HepG2 (cell line): ENCODE measurements at regions not wholly inside any gene's neighbourhood (a gene's known extent, or its start where the extent isn't known, plus 50 kb on each side); places are given as distances from the start of the nearest gene placed in this dataset.

Experiments
- ATAC-seq: fragments of 200-7000 bp; cut with Tn5 transposase; 3 replicates; pipeline ENCODE4 v1.9.1; 2020; ENCODE audit warnings: mild to moderate bottlenecking, moderate library complexity
- BruUV-seq: library from RNA; stranded (reverse); fragments of 400-500 nt; replicated peaks from 2 replicates; lab custom pipeline; 2021; lab: Mats Ljungman, UMichigan
- CTCF ChIA-PET: fragments of 300-600 bp; formaldehyde crosslinking; extraction: SDS; loops from one replicate; lab custom pipeline; 2021; ENCODE audit warnings: low total read pairs, inconsistent platforms, low intra/inter-chr PET ratio; lab: Yijun Ruan, JAX
- POLR2A ChIA-PET: fragments of 350-600 bp; sonication (Branson Sonifier 250); formaldehyde crosslinking; loops from one replicate; lab custom pipeline; 2020; ENCODE audit warnings: antibody characterized with exemption, inconsistent platforms; lab: Yijun Ruan, JAX
- DNase-seq: peaks from one replicate; pipeline ENCODE4 v3.0.0-alpha.2; 2015; ENCODE audit warnings: low spot score
- FAIRE-seq: peaks from 3 replicates; lab custom pipeline; 2011; peaks lifted over from hg19 to GRCh38; lab: Jason Lieb, UNC
- H2AFZ ChIP-seq: one replicate; pipeline ENCODE4 v1.6.1; 2011; ENCODE audit warnings: low read length, inconsistent platforms
- H3K27ac ChIP-seq: fragments of 300-600 bp; 3 replicates; pipeline ENCODE4 v1.8.0; 2011; ENCODE audit warnings: mixed run types, mild to moderate bottlenecking, mixed read lengths, low read length, inconsistent platforms; ENCODE audit not compliant: insufficient read depth; ENCODE audit errors: extremely low read length
- H3K27me3 ChIP-seq, 2 experiments: fragments of 200-600 bp in 1 of 2; 2 replicates in 1 of 2; 3 replicates in 1 of 2; pipeline versions ENCODE4 v1.6.0 to v1.8.0; 2011; ENCODE audit warnings: low read length in 2 of 2, mild to moderate bottlenecking in 2 of 2, moderate library complexity in 2 of 2, inconsistent platforms in 1 of 2; ENCODE audit not compliant: insufficient read depth in 2 of 2, control insufficient read depth in 1 of 2
- H3K36me3 ChIP-seq, 2 experiments: fragments of 200-600 bp in 1 of 2; replicated peaks in 1 of 2; 2 replicates in 1 of 2; 3 replicates in 1 of 2; pipeline versions ENCODE4 v1.5.1 to v1.8.0; 2011; ENCODE audit warnings: low read length in 2 of 2, inconsistent platforms in 1 of 2; ENCODE audit not compliant: insufficient read depth in 2 of 2, control insufficient read depth in 1 of 2
- H3K4me1 ChIP-seq: 2 replicates; pipeline ENCODE4 v1.5.1; 2012; ENCODE audit warnings: low read length, inconsistent platforms; ENCODE audit not compliant: insufficient read depth
- H3K4me2 ChIP-seq: 2 replicates; pipeline ENCODE4 v1.6.0; 2011; ENCODE audit warnings: low read depth, low read length, inconsistent platforms
- H3K4me3 ChIP-seq, 3 experiments: fragments of 200-600 bp in 1 of 3; sonication (generic), shearing (Covaris generic) in 1 of 3; replicated peaks in 1 of 3; 2 replicates each; pipeline ENCODE4 v1.5.1; 2011 to 2016; ENCODE audit warnings: low read length in 3 of 3, inconsistent platforms in 2 of 3, low read depth in 2 of 3, mild to moderate bottlenecking in 2 of 3, control low read depth in 1 of 3, mixed read lengths in 1 of 3; ENCODE audit not compliant: insufficient read depth in 1 of 3
- H3K79me2 ChIP-seq: one replicate; pipeline ENCODE4 v1.6.1; 2011; ENCODE audit warnings: low read length, inconsistent platforms; ENCODE audit not compliant: insufficient read depth
- H3K9ac ChIP-seq: 2 replicates; pipeline ENCODE4 v1.6.0; 2011; ENCODE audit warnings: mild to moderate bottlenecking, low read depth, low read length, inconsistent platforms; ENCODE audit not compliant: insufficient read depth
- H3K9me3 ChIP-seq: 2 replicates; pipeline ENCODE4 v1.5.1; 2012; ENCODE audit warnings: mild to moderate bottlenecking, low read length
- H4K20me1 ChIP-seq: 2 replicates; pipeline ENCODE4 v1.6.0; 2011; ENCODE audit warnings: inconsistent platforms, mild to moderate bottlenecking, low read length, moderate library complexity; ENCODE audit not compliant: insufficient read depth
- CEBPB ChIP-seq: IDR thresholded peaks from 2 replicates; pipeline ENCODE4 v1.6.1; 2011; ENCODE audit warnings: low read depth, low read length, improper control_type of control experiment, borderline replicate concordance
- KDM5A ChIP-seq: fragments of 200-600 bp; sonication (generic); IDR thresholded peaks from 2 replicates; pipeline ENCODE4 v1.7.0; 2018; ENCODE audit warnings: antibody characterized with exemption, mild to moderate bottlenecking, low read length, borderline replicate concordance
- SETDB1 ChIP-seq: sonication (generic); formaldehyde crosslinking; IDR thresholded peaks from 2 replicates; pipeline ENCODE4 v1.5.1; 2020; ENCODE audit warnings: missing genetic modification reagents, mild to moderate bottlenecking, borderline replicate concordance
- ZFP90 ChIP-seq: sonication (generic); formaldehyde crosslinking; IDR thresholded peaks from 2 replicates; pipeline ENCODE4 v1.8.0; 2022; ENCODE audit warnings: missing genetic modification reagents, mild to moderate bottlenecking, inconsistent platforms, borderline replicate concordance
- ZSCAN31 ChIP-seq: sonication (generic); formaldehyde crosslinking; IDR thresholded peaks from 2 replicates; pipeline ENCODE4 v1.5.0; 2020; ENCODE audit warnings: low read depth, mild to moderate bottlenecking, missing genetic modification reagents
- WGBS: methylation state at CpG from one replicate; pipeline ENCODE4 v1.1.6; 2017; ENCODE audit warnings: low lambda C conversion rate; 5-methylcytosine and 5-hydroxymethylcytosine counted together
- in situ Hi-C: cut with HindIII; loops from 2 replicates; pipeline ENCODE4 v1.10.0; 2017; ENCODE audit warnings: low pct_unique_long_range_greater_than_20kb; ENCODE audit not compliant: extremely low pct_ligation_motif_present
- intact Hi-C: fragments of 100-400 bp; cut with micrococcal nuclease; formaldehyde crosslinking; loops from one replicate; pipeline ENCODE4 v1.10.0; 2022; ENCODE audit not compliant: unreplicated experiment
- TF ChIP-seq, protein P1 (sequence below): sonication (generic); formaldehyde crosslinking; IDR thresholded peaks from 2 replicates; pipeline ENCODE4 v1.4.0; 2020; ENCODE audit warnings: missing genetic modification reagents
- TF ChIP-seq, protein P2 (sequence below): sonication (generic); formaldehyde crosslinking; IDR thresholded peaks from 2 replicates; pipeline ENCODE4 v1.4.0; 2020; ENCODE audit warnings: missing genetic modification reagents

DNA sequence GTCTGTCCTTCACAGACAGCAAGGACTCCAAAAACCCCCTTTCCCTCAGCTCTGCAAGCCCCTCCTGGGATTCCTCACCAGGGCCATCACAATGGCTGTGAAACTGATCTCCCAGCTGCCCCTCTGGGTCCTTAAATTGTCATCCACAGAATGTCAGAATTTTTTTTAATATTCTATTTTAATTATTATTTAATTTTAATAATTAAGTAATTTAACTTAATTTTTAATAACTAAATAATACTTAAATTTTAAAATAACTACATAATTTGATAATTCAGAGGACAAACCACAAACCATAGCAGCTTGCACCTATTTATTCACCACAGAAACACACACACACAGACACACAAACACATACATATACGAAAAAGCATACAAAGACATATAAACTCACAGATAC is 565.8 kb upstream of the COBL start (continued):
- TF ChIP-seq ZFP90 (CRISPR knock-in tag), result no peak
- TF ChIP-seq ZSCAN31, result no peak
- TF ChIP-seq, protein P1, sequence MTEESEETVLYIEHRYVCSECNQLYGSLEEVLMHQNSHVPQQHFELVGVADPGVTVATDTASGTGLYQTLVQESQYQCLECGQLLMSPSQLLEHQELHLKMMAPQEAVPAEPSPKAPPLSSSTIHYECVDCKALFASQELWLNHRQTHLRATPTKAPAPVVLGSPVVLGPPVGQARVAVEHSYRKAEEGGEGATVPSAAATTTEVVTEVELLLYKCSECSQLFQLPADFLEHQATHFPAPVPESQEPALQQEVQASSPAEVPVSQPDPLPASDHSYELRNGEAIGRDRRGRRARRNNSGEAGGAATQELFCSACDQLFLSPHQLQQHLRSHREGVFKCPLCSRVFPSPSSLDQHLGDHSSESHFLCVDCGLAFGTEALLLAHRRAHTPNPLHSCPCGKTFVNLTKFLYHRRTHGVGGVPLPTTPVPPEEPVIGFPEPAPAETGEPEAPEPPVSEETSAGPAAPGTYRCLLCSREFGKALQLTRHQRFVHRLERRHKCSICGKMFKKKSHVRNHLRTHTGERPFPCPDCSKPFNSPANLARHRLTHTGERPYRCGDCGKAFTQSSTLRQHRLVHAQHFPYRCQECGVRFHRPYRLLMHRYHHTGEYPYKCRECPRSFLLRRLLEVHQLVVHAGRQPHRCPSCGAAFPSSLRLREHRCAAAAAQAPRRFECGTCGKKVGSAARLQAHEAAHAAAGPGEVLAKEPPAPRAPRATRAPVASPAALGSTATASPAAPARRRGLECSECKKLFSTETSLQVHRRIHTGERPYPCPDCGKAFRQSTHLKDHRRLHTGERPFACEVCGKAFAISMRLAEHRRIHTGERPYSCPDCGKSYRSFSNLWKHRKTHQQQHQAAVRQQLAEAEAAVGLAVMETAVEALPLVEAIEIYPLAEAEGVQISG, result no peak
- TF ChIP-seq, protein P2, sequence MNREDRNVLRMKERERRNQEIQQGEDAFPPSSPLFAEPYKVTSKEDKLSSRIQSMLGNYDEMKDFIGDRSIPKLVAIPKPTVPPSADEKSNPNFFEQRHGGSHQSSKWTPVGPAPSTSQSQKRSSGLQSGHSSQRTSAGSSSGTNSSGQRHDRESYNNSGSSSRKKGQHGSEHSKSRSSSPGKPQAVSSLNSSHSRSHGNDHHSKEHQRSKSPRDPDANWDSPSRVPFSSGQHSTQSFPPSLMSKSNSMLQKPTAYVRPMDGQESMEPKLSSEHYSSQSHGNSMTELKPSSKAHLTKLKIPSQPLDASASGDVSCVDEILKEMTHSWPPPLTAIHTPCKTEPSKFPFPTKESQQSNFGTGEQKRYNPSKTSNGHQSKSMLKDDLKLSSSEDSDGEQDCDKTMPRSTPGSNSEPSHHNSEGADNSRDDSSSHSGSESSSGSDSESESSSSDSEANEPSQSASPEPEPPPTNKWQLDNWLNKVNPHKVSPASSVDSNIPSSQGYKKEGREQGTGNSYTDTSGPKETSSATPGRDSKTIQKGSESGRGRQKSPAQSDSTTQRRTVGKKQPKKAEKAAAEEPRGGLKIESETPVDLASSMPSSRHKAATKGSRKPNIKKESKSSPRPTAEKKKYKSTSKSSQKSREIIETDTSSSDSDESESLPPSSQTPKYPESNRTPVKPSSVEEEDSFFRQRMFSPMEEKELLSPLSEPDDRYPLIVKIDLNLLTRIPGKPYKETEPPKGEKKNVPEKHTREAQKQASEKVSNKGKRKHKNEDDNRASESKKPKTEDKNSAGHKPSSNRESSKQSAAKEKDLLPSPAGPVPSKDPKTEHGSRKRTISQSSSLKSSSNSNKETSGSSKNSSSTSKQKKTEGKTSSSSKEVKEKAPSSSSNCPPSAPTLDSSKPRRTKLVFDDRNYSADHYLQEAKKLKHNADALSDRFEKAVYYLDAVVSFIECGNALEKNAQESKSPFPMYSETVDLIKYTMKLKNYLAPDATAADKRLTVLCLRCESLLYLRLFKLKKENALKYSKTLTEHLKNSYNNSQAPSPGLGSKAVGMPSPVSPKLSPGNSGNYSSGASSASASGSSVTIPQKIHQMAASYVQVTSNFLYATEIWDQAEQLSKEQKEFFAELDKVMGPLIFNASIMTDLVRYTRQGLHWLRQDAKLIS (CRISPR knock-in tag), result no peak

DNA sequence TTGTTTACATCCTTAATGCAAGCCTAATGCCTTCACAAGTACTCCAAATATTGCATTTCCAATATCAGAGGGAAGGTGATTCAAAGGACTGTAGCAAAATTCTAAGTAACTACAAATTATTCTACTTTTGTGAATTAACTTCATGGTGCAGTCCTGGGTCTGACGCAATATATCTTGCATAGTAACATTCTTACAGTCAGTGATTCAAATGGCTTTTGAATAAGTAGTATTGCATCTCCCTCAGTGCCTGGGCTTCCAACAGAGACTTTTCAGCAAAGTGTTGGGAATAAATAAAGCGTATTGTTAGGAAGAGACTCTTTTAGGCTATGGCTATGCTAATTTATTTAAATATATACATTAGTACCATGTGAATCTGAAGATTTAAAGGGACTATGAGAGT is 564.7 kb upstream of the COBL start:
- POLR2A ChIA-PET, result no interaction called here
- TF ChIP-seq KDM5A (no peak), SETDB1 (CRISPR knock-in tag) (no peak), CEBPB (peak; percentile 35; the same call in 1 of the 2 replicates)
- FAIRE-seq, result no peak

More for the DNA sequence above, 564.7 kb upstream of the COBL start:
- no peak for ATAC-seq
- Histone ChIP-seq H3K27ac (no peak overlapping the region), H3K4me1 (no peaks in the 10 kb centered on the region), H3K4me2 (no peak overlapping the region), H3K4me3 (no peak overlapping the region), H3K79me2 (no peaks in the 10 kb centered on the region), H3K9ac (no peak overlapping the region), H2AFZ (no peak overlapping the region), H3K36me3 (no peaks in the 10 kb centered on the region), H3K9me3 (no peaks in the 10 kb centered on the region), H4K20me1 (no peaks in the 10 kb centered on the region), H3K27me3 (no peaks in the 10 kb centered on the region)
- in situ Hi-C loops, result no loop called here
- BruUV-seq, result no TSS peak
- no peak for DNase-seq
- intact Hi-C loops, result no loop called here
- CTCF ChIA-PET, result no interaction called here
- 18% methylated on average over 2 of the region's 2 CpGs for WGBS
